Pons (tissue), 1 donor: ENCODE measurements at regions not wholly inside any gene's neighbourhood (a gene's known extent, or its start where the extent isn't known, plus 50 kb on each side); places are given as distances from the start of the nearest gene placed in this dataset.

Experiments used
- DNase-seq: peaks from one replicate; pipeline ENCODE4 v3.0.0-alpha.2; 2016; ENCODE audit warnings: low spot score

GRCh38 chr1:209456878-209457277, 126.6 kb upstream of the CAMK1G start:
- DNase-seq: no peak

- no peak for DNase-seq
These were observed 126.0 kb upstream of the CAMK1G start for GRCh38 chr1:209457401-209458125.

- no peak for DNase-seq
These were observed 124.6 kb upstream of the CAMK1G start for GRCh38 chr1:209458921-209459320.

- no peak for DNase-seq
These were observed 122.3 kb upstream of the CAMK1G start for GRCh38 chr1:209461168-209461567.

GRCh38 chr1:209462433-209462832, 121.1 kb upstream of the CAMK1G start:
- no peak for DNase-seq

- DNase-seq: no peak
These were observed 120.1 kb upstream of the CAMK1G start for GRCh38 chr1:209463441-209463840.

- DNase-seq: no peak
These were observed 110.5 kb upstream of the CAMK1G start for GRCh38 chr1:209473025-209473424.

GRCh38 chr1:209480345-209480744, 103.2 kb upstream of the CAMK1G start:
- no peak for DNase-seq

GRCh38 chr1:209483691-209484090, 99.8 kb upstream of the CAMK1G start:
- no peak for DNase-seq

GRCh38 chr1:209484429-209484828, 99.1 kb upstream of the CAMK1G start:
- no peak for DNase-seq

- DNase-seq: peak; percentile 3
These were observed 98.3 kb upstream of the CAMK1G start for GRCh38 chr1:209485167-209485566.

GRCh38 chr1:209485751-209486150, 97.8 kb upstream of the CAMK1G start:
- no peak for DNase-seq

GRCh38 chr1:209486861-209487593, 96.5 kb upstream of the CAMK1G start:
- DNase-seq: no peak

- DNase-seq: peak; percentile 17
These were observed 93.5 kb upstream of the CAMK1G start for GRCh38 chr1:209490013-209490412.

- DNase-seq: no peak
These were observed 92.5 kb upstream of the CAMK1G start for GRCh38 chr1:209491031-209491430.

GRCh38 chr1:209491496-209491895, 92.0 kb upstream of the CAMK1G start:
- no peak for DNase-seq

GRCh38 chr1:209491897-209492296, 91.6 kb upstream of the CAMK1G start:
- no peak for DNase-seq

GRCh38 chr1:209493559-209493958, 90.0 kb upstream of the CAMK1G start:
- DNase-seq: no peak

GRCh38 chr1:209497729-209498128, 85.8 kb upstream of the CAMK1G start:
- DNase-seq: no peak

- DNase-seq: no peak
These were observed 82.5 kb upstream of the CAMK1G start for GRCh38 chr1:209500993-209501392.

GRCh38 chr1:209503196-209503595, 80.3 kb upstream of the CAMK1G start:
- DNase-seq: no peak

- DNase-seq: no peak
These were observed 78.9 kb upstream of the CAMK1G start for GRCh38 chr1:209504571-209504970.

GRCh38 chr1:209505044-209505443, 78.5 kb upstream of the CAMK1G start:
- DNase-seq: no peak

- DNase-seq: no peak
These were observed 77.4 kb upstream of the CAMK1G start for GRCh38 chr1:209506101-209506500.
